ENCODE measurements at regions not wholly inside any gene's neighbourhood (a gene's known extent, or its start where the extent isn't known, plus 50 kb on each side); places are given as distances from the start of the nearest gene placed in this dataset.

GRCh38 chr1:239025997-239026694, 360.2 kb upstream of the CHRM3 start:
- TF ChIP-seq POLR2AphosphoS5 (IDR thresholded peaks at IDR 0.05) (no peak), EP300 (IDR thresholded peaks at IDR 0.05) (no peak), CTCF (IDR thresholded peaks at IDR 0.05) (no peak), POLR2A (IDR thresholded peaks at IDR 0.05) (no peak)
- 77 to 91% methylated on average over 7 of the region's 7 CpGs for WGBS, 2 donors (ENCODE audit: low coverage in 1 of 2)

GRCh38 chr1:239025223-239025622, 361.1 kb upstream of the CHRM3 start:
- H3K4me1 ChIP-seq = no peaks in the 10 kb centered on the region
- 91 to 97% methylated on average over 5 to 6 of the region's 7 CpGs for WGBS, 2 donors (ENCODE audit: low coverage in 1 of 2)
- H3K27me3 ChIP-seq = no peaks in the 10 kb centered on the region
- TF ChIP-seq POLR2A (IDR thresholded peaks at IDR 0.05) = no peak
- no peak for TF ChIP-seq POLR2AphosphoS5 (IDR thresholded peaks at IDR 0.05)
- TF ChIP-seq CTCF (IDR thresholded peaks at IDR 0.05) = no peak
- TF ChIP-seq EP300 (IDR thresholded peaks at IDR 0.05) = no peak
- no peak overlapping the region for H3K27ac ChIP-seq
- no peak overlapping the region for H3K4me3 ChIP-seq
- no peaks in the 10 kb centered on the region for H3K36me3 ChIP-seq
- ATAC-seq = no peak
- no peaks in the 10 kb centered on the region for H3K9me3 ChIP-seq

More at GRCh38 chr1:239025997-239026694, 360.2 kb upstream of the CHRM3 start:
- Histone ChIP-seq H3K4me3 (no peak overlapping the region), H3K36me3 (no peaks in the 10 kb centered on the region), H3K4me1 (no peaks in the 10 kb centered on the region), H3K27ac (no peak overlapping the region), H3K27me3 (no peaks in the 10 kb centered on the region), H3K9me3 (no peaks in the 10 kb centered on the region)
- ATAC-seq = no peak

- no peak for ATAC-seq
- WGBS, 2 donors (ENCODE audit: low coverage in 1 of 2) = 26 to 27% methylated on average over 4 of the region's 4 CpGs
- no peak for TF ChIP-seq CTCF (IDR thresholded peaks at IDR 0.05)
- TF ChIP-seq EP300 (IDR thresholded peaks at IDR 0.05) = no peak
- no peak for TF ChIP-seq POLR2A (IDR thresholded peaks at IDR 0.05)
- TF ChIP-seq POLR2AphosphoS5 (IDR thresholded peaks at IDR 0.05) = no peak
- Histone ChIP-seq H3K36me3 (no peaks in the 10 kb centered on the region), H3K4me3 (no peak overlapping the region), H3K4me1 (no peaks in the 10 kb centered on the region), H3K27me3 (no peaks in the 10 kb centered on the region), H3K9me3 (no peaks in the 10 kb centered on the region), H3K27ac (no peak overlapping the region)
Measured at GRCh38 chr1:239023732-239024360, 362.5 kb upstream of the CHRM3 start.

GRCh38 chr1:239016337-239016736, 370.0 kb upstream of the CHRM3 start:
- Histone ChIP-seq H3K27ac (no peak overlapping the region), H3K36me3 (no peaks in the 10 kb centered on the region), H3K27me3 (no peaks in the 10 kb centered on the region), H3K9me3 (peaks cover 0 to 5% (median 0%) of the 10 kb centered on the region in 3 donors), H3K4me3 (no peak overlapping the region), H3K4me1 (no peaks in the 10 kb centered on the region)
- TF ChIP-seq POLR2A (IDR thresholded peaks at IDR 0.05) = no peak
- WGBS, 2 donors (ENCODE audit: low coverage in 1 of 2) = 89 to 100% methylated on average over 2 of the region's 2 CpGs
- no peak for ATAC-seq

- Histone ChIP-seq H3K4me1 (no peaks in the 10 kb centered on the region), H3K36me3 (no peaks in the 10 kb centered on the region), H3K27ac (no peak overlapping the region), H3K4me3 (no peak overlapping the region), H3K9me3 (peaks cover 0 to 2% (median 0%) of the 10 kb centered on the region in 3 donors), H3K27me3 (no peaks in the 10 kb centered on the region)
- no peak for TF ChIP-seq POLR2AphosphoS5 (IDR thresholded peaks at IDR 0.05)
- TF ChIP-seq CTCF (IDR thresholded peaks at IDR 0.05) = no peak
- TF ChIP-seq POLR2A (IDR thresholded peaks at IDR 0.05) = no peak
- no peak for TF ChIP-seq EP300 (IDR thresholded peaks at IDR 0.05)
- WGBS, 2 donors (ENCODE audit: low coverage in 1 of 2) = 57% methylated on average over 1 of the region's 1 CpG; no CpG with 5 or more reads in 1 of the 2 donors
- ATAC-seq = no peak
Measured at GRCh38 chr1:239011382-239011781, 375.0 kb upstream of the CHRM3 start.
